K562 (cell line): ENCODE measurements at regions not wholly inside any gene's neighbourhood (a gene's known extent, or its start where the extent isn't known, plus 50 kb on each side); places are given as distances from the start of the nearest gene placed in this dataset.

Source experiments
- KHSRP ChIP-seq: fragments of 450-650 bp; IDR thresholded peaks from 2 replicates; pipeline ENCODE4 v1.6.1; 2017
- MBD2 ChIP-seq: sonication (generic); IDR thresholded peaks from 2 replicates; pipeline ENCODE4 v1.6.1; 2016; ENCODE audit warnings: low read depth, borderline replicate concordance
- MTA2 ChIP-seq: fragments of 450-650 bp; IDR thresholded peaks from 2 replicates; pipeline ENCODE4 v1.6.1; 2016; ENCODE audit warnings: low read depth
- PHF8 ChIP-seq: fragments of 200-600 bp; sonication (generic); IDR thresholded peaks from 2 replicates; pipeline ENCODE4 v1.6.1; 2012; ENCODE audit warnings: mixed run types, mild to moderate bottlenecking, inconsistent platforms, low read length, moderate library complexity, borderline replicate concordance
- PURB ChIP-seq: sonication (generic); formaldehyde crosslinking; IDR thresholded peaks from 2 replicates; pipeline ENCODE4 v1.9.0; 2021; ENCODE audit warnings: low read depth, mild to moderate bottlenecking, missing genetic modification reagents
- RAD21 ChIP-seq, 2 experiments: fragments of 250-450 bp in 1 of 2; fragments of 450-650 bp in 1 of 2; sonication (Bioruptor Pico) in 1 of 2; formaldehyde crosslinking in 1 of 2; IDR thresholded peaks in 1 of 2; conservative IDR thresholded peaks in 1 of 2; 2 replicates each; pipeline versions ENCODE4 v1.4.0 to v1.8.0; 2020 to 2022; ENCODE audit warnings: mild to moderate bottlenecking in 2 of 2, moderate library complexity in 1 of 2
- SLC30A9 ChIP-seq: fragments of 250-450 bp; sonication (Bioruptor Pico); IDR thresholded peaks from 2 replicates; pipeline ENCODE4 v1.8.0; 2022; ENCODE audit warnings: mild to moderate bottlenecking, moderate library complexity
- SMARCA4 ChIP-seq: fragments of 450-650 bp; IDR thresholded peaks from 2 replicates; pipeline ENCODE4 v1.6.1; 2016
- TAF1 ChIP-seq: IDR thresholded peaks from 2 replicates; pipeline ENCODE4 v1.6.1; 2011; ENCODE audit warnings: mild to moderate bottlenecking, low read length, moderate library complexity; ENCODE audit not compliant: insufficient read depth, control insufficient read depth, severe bottlenecking; ENCODE audit errors: extremely low read depth
- TAF7 ChIP-seq: fragments of 450-650 bp; IDR thresholded peaks from 2 replicates; pipeline ENCODE4 v1.6.1; 2016; ENCODE audit warnings: missing genetic modification characterization, missing compliant biosample characterization
- TBP ChIP-seq: optimal IDR thresholded peaks from 2 replicates; pipeline ENCODE3; 2011; ENCODE audit warnings: low read depth, low read length, improper control_type of control experiment
- ZNF253 ChIP-seq: fragments of 250-450 bp; sonication (Bioruptor Pico); conservative IDR thresholded peaks from 2 replicates; pipeline ENCODE4 v1.6.1; 2021; ENCODE audit warnings: mild to moderate bottlenecking
- ZNF77 ChIP-seq: fragments of 250-450 bp; sonication (Bioruptor Pico); IDR thresholded peaks from 2 replicates; pipeline ENCODE4 v1.5.0; 2020
- TF ChIP-seq, protein P1 (sequence below): fragments of 450-650 bp; formaldehyde crosslinking; IDR thresholded peaks from 2 replicates; pipeline ENCODE4 v1.4.0; 2020; ENCODE audit warnings: mild to moderate bottlenecking, moderate library complexity
- TF ChIP-seq, protein P2 (sequence below): fragments of 450-650 bp; conservative IDR thresholded peaks from 2 replicates; pipeline ENCODE4 v1.6.1; 2016; ENCODE audit warnings: missing genetic modification characterization, low read depth, mild to moderate bottlenecking, control low read depth, missing compliant biosample characterization
- TF ChIP-seq, protein P3 (sequence below), 3 experiments: IDR thresholded peaks in 2 of 3; conservative IDR thresholded peaks in 1 of 3; 2 replicates each; pipeline ENCODE4 v1.5.1; 2011 to 2012; ENCODE audit warnings: low read length in 3 of 3, mild to moderate bottlenecking in 3 of 3, control low read depth in 2 of 3, improper control_type of control experiment in 1 of 3, inconsistent platforms in 1 of 3, low read depth in 1 of 3, mixed read lengths in 1 of 3, moderate library complexity in 1 of 3; ENCODE audit not compliant: insufficient read depth in 2 of 3

DNA sequence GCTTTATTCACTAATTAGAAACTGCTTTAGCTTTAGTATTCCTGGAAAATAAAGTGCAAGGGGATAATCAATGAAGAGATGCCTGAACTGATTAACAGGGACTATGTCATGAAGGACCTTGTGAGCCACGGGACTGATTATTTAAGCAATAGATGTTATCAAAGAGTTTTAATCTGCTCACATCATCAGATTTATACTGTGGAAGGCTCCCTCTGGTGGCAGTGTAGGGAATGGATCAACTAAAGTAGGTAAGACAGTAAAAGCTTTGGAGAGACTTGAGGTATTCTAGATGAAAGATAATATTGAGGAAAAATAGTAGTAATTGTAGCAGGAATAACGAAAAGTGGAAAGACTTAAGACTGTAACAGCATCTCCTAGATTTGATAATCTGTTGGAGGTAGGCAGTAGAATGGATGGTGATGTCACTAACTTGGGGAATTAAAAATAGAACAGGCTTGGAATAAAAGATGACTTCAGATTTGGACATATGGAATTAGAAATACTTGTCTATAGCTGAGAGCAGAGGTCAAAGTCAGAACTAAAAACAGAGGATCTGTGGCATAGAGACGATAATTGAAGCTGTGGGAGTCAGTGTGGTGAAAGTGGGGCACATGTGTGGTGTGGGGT is 80.3 kb upstream of the HTR1E start (continued):
- TF ChIP-seq PHF8 (no peak), TAF1 (no peak), SMARCA4 (no peak), PURB (CRISPR knock-in tag) (no peak), TBP (no peak), TAF7 (tag) (no peak), RAD21 (CRISPR knock-in tag; conservative IDR thresholded peaks at IDR 0.05 in 1 of 2, IDR thresholded peaks at IDR 0.05 in 1 of 2) (peak; percentile 73 to 75), MTA2 (no peak), SLC30A9 (CRISPR knock-in tag) (no peak), MBD2 (no peak), ZNF253 (no peak), ZNF77 (CRISPR knock-in tag) (no peak), KHSRP (no peak)
- TF ChIP-seq, protein P1, sequence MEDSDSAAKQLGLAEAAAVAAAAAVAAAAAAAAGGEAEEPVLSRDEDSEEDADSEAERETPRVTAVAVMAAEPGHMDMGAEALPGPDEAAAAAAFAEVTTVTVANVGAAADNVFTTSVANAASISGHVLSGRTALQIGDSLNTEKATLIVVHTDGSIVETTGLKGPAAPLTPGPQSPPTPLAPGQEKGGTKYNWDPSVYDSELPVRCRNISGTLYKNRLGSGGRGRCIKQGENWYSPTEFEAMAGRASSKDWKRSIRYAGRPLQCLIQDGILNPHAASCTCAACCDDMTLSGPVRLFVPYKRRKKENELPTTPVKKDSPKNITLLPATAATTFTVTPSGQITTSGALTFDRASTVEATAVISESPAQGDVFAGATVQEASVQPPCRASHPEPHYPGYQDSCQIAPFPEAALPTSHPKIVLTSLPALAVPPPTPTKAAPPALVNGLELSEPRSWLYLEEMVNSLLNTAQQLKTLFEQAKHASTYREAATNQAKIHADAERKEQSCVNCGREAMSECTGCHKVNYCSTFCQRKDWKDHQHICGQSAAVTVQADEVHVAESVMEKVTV (CRISPR knock-in tag), result peak; percentile 51
- TF ChIP-seq, protein P2, sequence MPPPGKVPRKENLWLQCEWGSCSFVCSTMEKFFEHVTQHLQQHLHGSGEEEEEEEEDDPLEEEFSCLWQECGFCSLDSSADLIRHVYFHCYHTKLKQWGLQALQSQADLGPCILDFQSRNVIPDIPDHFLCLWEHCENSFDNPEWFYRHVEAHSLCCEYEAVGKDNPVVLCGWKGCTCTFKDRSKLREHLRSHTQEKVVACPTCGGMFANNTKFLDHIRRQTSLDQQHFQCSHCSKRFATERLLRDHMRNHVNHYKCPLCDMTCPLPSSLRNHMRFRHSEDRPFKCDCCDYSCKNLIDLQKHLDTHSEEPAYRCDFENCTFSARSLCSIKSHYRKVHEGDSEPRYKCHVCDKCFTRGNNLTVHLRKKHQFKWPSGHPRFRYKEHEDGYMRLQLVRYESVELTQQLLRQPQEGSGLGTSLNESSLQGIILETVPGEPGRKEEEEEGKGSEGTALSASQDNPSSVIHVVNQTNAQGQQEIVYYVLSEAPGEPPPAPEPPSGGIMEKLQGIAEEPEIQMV (tag), result no peak
- TF ChIP-seq, protein P3, sequence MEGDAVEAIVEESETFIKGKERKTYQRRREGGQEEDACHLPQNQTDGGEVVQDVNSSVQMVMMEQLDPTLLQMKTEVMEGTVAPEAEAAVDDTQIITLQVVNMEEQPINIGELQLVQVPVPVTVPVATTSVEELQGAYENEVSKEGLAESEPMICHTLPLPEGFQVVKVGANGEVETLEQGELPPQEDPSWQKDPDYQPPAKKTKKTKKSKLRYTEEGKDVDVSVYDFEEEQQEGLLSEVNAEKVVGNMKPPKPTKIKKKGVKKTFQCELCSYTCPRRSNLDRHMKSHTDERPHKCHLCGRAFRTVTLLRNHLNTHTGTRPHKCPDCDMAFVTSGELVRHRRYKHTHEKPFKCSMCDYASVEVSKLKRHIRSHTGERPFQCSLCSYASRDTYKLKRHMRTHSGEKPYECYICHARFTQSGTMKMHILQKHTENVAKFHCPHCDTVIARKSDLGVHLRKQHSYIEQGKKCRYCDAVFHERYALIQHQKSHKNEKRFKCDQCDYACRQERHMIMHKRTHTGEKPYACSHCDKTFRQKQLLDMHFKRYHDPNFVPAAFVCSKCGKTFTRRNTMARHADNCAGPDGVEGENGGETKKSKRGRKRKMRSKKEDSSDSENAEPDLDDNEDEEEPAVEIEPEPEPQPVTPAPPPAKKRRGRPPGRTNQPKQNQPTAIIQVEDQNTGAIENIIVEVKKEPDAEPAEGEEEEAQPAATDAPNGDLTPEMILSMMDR (IDR thresholded peaks at IDR 0.05 in 2 of 3, conservative IDR thresholded peaks at IDR 0.05 in 1 of 3; ENCODE audit: insufficient read depth in 2 of 3, low read depth in 1 of 3, low read length in 3 of 3), result peak; percentile 36 to 63 (median 60); a peak in 5 of 6 replicates
